ENCODE measurements at regions not wholly inside any gene's neighbourhood (a gene's known extent, or its start where the extent isn't known, plus 50 kb on each side); places are given as distances from the start of the nearest gene placed in this dataset.

GRCh38 chr21:35226968-35227744 is 178.1 kb upstream of the RUNX1 start:
- in situ Hi-C loops (cut with HindIII; ENCODE audit: low sequenced_read_pairs): no loop called here

- in situ Hi-C loops (cut with HindIII; ENCODE audit: low sequenced_read_pairs): no loop called here
These were observed 177.2 kb upstream of the RUNX1 start for GRCh38 chr21:35226328-35226727.

GRCh38 chr21:35225573-35225972 is 176.5 kb upstream of the RUNX1 start:
- in situ Hi-C loops (cut with HindIII; ENCODE audit: low sequenced_read_pairs): no loop called here

- in situ Hi-C loops (cut with HindIII; ENCODE audit: low sequenced_read_pairs): loop anchor here (25.0 kb wide), 1 partner anchor 336 kb away; no protein-coding TSS in a partner anchor
These were observed 174.5 kb upstream of the RUNX1 start for GRCh38 chr21:35223480-35224156.

- in situ Hi-C loops (cut with HindIII; ENCODE audit: low sequenced_read_pairs): loop anchor here (25.0 kb wide), 1 partner anchor 335 kb away; no protein-coding TSS in a partner anchor
These were observed 173.4 kb upstream of the RUNX1 start for GRCh38 chr21:35222541-35222941.

GRCh38 chr21:35222021-35222420 is 172.9 kb upstream of the RUNX1 start:
- in situ Hi-C loops (cut with HindIII; ENCODE audit: low sequenced_read_pairs): loop anchor here (25.0 kb wide), 1 partner anchor 335 kb away; no protein-coding TSS in a partner anchor

- in situ Hi-C loops (cut with HindIII; ENCODE audit: low sequenced_read_pairs): loop anchor here (25.0 kb wide), 1 partner anchor 333 kb away; no protein-coding TSS in a partner anchor
These were observed 171.2 kb upstream of the RUNX1 start for GRCh38 chr21:35220301-35220700.

- in situ Hi-C loops (cut with HindIII; ENCODE audit: low sequenced_read_pairs): loop anchor here (25.0 kb wide), 1 partner anchor 332 kb away; no protein-coding TSS in a partner anchor
These were observed 170.6 kb upstream of the RUNX1 start for GRCh38 chr21:35219719-35220118.

GRCh38 chr21:35219291-35219690 is 170.2 kb upstream of the RUNX1 start:
- in situ Hi-C loops (cut with HindIII; ENCODE audit: low sequenced_read_pairs): loop anchor here (25.0 kb wide), 1 partner anchor 332 kb away; no protein-coding TSS in a partner anchor

- in situ Hi-C loops (cut with HindIII; ENCODE audit: low sequenced_read_pairs): loop anchor here (25.0 kb wide), 1 partner anchor 330 kb away; no protein-coding TSS in a partner anchor
These were observed 168.5 kb upstream of the RUNX1 start for GRCh38 chr21:35217504-35218060.

- in situ Hi-C loops (cut with HindIII; ENCODE audit: low sequenced_read_pairs): loop anchor here (25.0 kb wide), 1 partner anchor 330 kb away; no protein-coding TSS in a partner anchor
These were observed 167.9 kb upstream of the RUNX1 start for GRCh38 chr21:35216996-35217395.

- in situ Hi-C loops (cut with HindIII; ENCODE audit: low sequenced_read_pairs): loop anchor here (25.0 kb wide), 1 partner anchor 329 kb away; no protein-coding TSS in a partner anchor
These were observed 166.8 kb upstream of the RUNX1 start for GRCh38 chr21:35215870-35216269.

- in situ Hi-C loops (cut with HindIII; ENCODE audit: low sequenced_read_pairs): loop anchor here (25.0 kb wide), 1 partner anchor 325 kb away; no protein-coding TSS in a partner anchor
These were observed 163.5 kb upstream of the RUNX1 start for GRCh38 chr21:35212393-35213127.

GRCh38 chr21:35211782-35212181 is 162.7 kb upstream of the RUNX1 start:
- in situ Hi-C loops (cut with HindIII; ENCODE audit: low sequenced_read_pairs): loop anchor here (25.0 kb wide), 1 partner anchor 324 kb away; no protein-coding TSS in a partner anchor

- in situ Hi-C loops (cut with HindIII; ENCODE audit: low sequenced_read_pairs): loop anchor here (25.0 kb wide), 1 partner anchor 323 kb away; no protein-coding TSS in a partner anchor
These were observed 161.0 kb upstream of the RUNX1 start for GRCh38 chr21:35210093-35210492.

- in situ Hi-C loops (cut with HindIII; ENCODE audit: low sequenced_read_pairs): loop anchor here (25.0 kb wide), 1 partner anchor 322 kb away; no protein-coding TSS in a partner anchor
These were observed 159.9 kb upstream of the RUNX1 start for GRCh38 chr21:35208810-35209517.

GRCh38 chr21:35208104-35208503 is 159.0 kb upstream of the RUNX1 start:
- in situ Hi-C loops (cut with HindIII; ENCODE audit: low sequenced_read_pairs): loop anchor here (25.0 kb wide), 1 partner anchor 321 kb away; no protein-coding TSS in a partner anchor

GRCh38 chr21:35207322-35207721 is 158.2 kb upstream of the RUNX1 start:
- in situ Hi-C loops (cut with HindIII; ENCODE audit: low sequenced_read_pairs): loop anchor here (25.0 kb wide), 1 partner anchor 320 kb away; no protein-coding TSS in a partner anchor
